BE2C (cell line): ENCODE measurements at regions not wholly inside any gene's neighbourhood (a gene's known extent, or its start where the extent isn't known, plus 50 kb on each side); places are given as distances from the start of the nearest gene placed in this dataset.

Experiments
- DNase-seq: peaks from one replicate; pipeline ENCODE4 v3.0.0-alpha.2; 2020
- H3K27me3 ChIP-seq: fragments of 250-450 bp; sonication (Bioruptor Pico); 2 replicates; pipeline ENCODE4 v1.5.1; 2020; ENCODE audit warnings: mild to moderate bottlenecking
- H3K36me3 ChIP-seq: fragments of 250-450 bp; sonication (Bioruptor Pico); 2 replicates; pipeline ENCODE4 v1.5.1; 2020; ENCODE audit warnings: mild to moderate bottlenecking
- H3K4me1 ChIP-seq: fragments of 250-450 bp; sonication (Bioruptor Pico); 2 replicates; pipeline ENCODE4 v1.5.1; 2020
- H3K4me3 ChIP-seq: 2 replicates; pipeline ENCODE4 v1.5.1; 2011; ENCODE audit warnings: low read depth, low read length
- H3K9me3 ChIP-seq: fragments of 250-450 bp; sonication (Bioruptor Pico); 2 replicates; pipeline ENCODE4 v1.5.1; 2020
- TF ChIP-seq, protein P1 (sequence below): IDR thresholded peaks from 2 replicates; pipeline ENCODE4 v1.5.1; 2012; ENCODE audit warnings: mild to moderate bottlenecking, low read depth, low read length

DNA sequence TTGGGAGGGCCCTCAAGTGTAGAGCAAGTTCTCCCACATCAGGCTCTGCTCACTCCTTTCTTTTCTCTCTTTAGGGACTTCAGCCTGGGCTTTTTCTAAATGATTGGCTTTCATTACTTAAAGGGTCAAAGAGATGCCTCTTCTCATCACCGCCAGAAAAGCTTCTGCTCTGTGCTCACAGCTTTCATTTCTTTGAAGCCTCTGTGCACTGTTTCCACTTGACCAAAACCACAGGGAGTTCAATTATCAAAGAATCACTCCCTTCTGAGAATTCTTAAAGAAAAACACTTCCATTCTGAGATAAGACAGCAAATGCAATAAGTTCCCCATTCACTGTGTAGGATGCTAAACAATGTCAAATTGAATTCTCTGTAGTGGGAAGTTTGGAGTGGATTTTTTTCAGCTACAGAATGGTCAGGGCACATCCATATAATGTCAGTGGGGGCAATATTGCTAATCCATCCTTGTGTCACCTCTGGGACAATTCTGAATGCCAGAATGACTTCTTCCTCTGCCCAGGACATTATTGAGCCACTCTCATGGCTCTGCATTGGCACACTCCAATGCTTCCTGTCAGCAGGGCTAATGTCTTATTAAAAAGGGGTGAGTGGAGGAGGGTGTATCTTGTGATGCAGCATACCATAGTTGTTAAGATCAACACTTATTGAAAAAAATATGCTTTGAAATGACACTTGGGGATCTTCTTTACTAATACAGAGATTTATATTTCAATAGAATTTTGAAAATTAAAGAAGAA lies 217.6 kb downstream of the SNCA start:
- Histone ChIP-seq H3K4me1 (no peaks in the 10 kb centered on the region), H3K9me3 (no peaks in the 10 kb centered on the region), H3K4me3 (no peak overlapping the region), H3K36me3 (no peaks in the 10 kb centered on the region), H3K27me3 (no peaks in the 10 kb centered on the region; the same call in 1 of the 2 replicates)
- TF ChIP-seq, protein P1, sequence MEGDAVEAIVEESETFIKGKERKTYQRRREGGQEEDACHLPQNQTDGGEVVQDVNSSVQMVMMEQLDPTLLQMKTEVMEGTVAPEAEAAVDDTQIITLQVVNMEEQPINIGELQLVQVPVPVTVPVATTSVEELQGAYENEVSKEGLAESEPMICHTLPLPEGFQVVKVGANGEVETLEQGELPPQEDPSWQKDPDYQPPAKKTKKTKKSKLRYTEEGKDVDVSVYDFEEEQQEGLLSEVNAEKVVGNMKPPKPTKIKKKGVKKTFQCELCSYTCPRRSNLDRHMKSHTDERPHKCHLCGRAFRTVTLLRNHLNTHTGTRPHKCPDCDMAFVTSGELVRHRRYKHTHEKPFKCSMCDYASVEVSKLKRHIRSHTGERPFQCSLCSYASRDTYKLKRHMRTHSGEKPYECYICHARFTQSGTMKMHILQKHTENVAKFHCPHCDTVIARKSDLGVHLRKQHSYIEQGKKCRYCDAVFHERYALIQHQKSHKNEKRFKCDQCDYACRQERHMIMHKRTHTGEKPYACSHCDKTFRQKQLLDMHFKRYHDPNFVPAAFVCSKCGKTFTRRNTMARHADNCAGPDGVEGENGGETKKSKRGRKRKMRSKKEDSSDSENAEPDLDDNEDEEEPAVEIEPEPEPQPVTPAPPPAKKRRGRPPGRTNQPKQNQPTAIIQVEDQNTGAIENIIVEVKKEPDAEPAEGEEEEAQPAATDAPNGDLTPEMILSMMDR: no peak
- DNase-seq: no peak

DNA sequence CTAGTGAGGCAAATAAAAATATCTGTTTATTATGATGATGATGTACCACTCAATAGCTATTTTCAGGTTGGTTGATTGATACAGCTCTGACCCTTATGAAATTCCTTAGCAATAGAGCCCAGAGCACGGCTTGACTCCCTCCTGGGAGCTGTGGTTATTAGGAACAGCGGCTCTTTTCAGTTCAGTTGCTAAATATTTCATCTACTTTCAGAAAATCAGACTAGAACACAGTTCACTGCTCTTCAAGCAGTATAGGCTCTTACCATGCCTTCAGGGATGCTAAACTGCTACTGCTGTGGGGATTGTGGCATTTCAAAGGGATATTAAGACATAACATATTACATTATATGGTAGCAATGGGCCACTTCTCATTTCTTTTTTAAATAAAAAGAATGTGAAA lies 218.8 kb downstream of the SNCA start:
- H3K4me3 ChIP-seq: no peak overlapping the region
- TF ChIP-seq, protein P1: no peak

DNA sequence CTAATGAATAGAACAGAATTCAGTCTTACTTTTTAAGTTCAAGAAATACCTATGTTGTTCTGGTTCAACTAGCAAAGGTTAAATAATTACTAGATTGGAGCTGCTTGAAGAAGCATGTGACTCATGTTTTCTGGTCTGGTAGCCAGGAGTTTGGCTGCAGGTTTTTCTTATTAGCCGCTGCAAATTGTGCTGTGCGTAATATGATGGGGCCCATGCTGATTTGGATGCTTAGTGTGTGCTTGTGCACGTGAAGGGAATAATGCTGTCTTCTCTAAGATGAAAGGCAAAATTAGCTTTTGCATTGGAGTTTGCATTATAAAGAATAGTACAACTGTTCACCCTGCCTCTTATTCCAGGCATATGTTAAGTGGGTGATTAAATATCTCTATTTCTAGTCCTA lies 219.6 kb downstream of the SNCA start:
- H3K36me3 ChIP-seq: no peaks in the 10 kb centered on the region
- TF ChIP-seq, protein P1: no peak
- no peaks in the 10 kb centered on the region for H3K4me1 ChIP-seq
- no peak for DNase-seq
- H3K27me3 ChIP-seq: no peaks in the 10 kb centered on the region; the same call in 1 of the 2 replicates
- H3K4me3 ChIP-seq: no peak overlapping the region
- no peaks in the 10 kb centered on the region for H3K9me3 ChIP-seq

More for the DNA sequence above, 218.8 kb downstream of the SNCA start:
- H3K4me1 ChIP-seq: no peaks in the 10 kb centered on the region
- H3K27me3 ChIP-seq: no peaks in the 10 kb centered on the region; the same call in 1 of the 2 replicates
- H3K36me3 ChIP-seq: no peaks in the 10 kb centered on the region
- no peaks in the 10 kb centered on the region for H3K9me3 ChIP-seq
- DNase-seq: no peak

DNA sequence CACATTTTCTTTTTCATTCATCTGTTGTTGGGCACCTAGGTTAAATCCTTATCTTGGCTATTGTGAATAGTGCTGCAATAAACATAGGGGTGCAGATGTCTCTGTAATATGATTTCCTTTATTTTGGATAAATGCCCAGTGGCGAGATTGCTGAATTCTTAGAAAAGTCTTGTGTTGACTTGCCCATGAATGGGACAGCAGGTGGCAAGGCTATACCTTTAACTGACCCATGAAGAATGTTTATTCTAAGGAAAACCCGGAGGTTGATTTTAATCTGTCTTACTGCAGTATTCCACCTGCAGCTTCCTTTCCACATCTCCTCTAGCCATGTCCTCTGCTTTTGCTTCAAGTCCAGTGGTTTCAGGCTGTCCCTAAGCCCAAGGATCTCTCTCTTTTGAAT lies 220.6 kb downstream of the SNCA start:
- Histone ChIP-seq H3K9me3 (no peaks in the 10 kb centered on the region), H3K4me1 (no peaks in the 10 kb centered on the region), H3K4me3 (no peak overlapping the region), H3K36me3 (no peaks in the 10 kb centered on the region), H3K27me3 (no peaks in the 10 kb centered on the region; the same call in 1 of the 2 replicates)
- TF ChIP-seq, protein P1: no peak
- no peak for DNase-seq

DNA sequence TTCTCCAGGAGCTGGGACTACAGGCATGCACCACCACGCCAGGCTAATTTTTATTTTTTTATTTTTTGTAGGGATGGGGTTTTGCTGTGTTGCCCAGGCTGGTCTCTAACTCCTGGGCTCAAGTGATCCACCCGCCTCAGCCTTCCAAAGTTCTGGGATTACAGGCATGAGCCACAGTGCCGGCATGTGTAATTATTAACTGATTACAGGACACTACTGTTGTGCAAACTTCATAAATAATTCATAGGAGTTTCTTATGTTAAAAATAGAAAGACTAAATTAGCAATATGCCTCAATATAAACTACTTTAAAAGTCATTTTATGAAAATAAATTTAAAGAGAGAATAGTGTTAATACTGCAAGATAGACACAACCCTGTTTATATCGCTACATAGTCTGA lies 221.9 kb downstream of the SNCA start:
- TF ChIP-seq, protein P1: no peak
- no peaks in the 10 kb centered on the region; the same call in 1 of the 2 replicates for H3K27me3 ChIP-seq
- no peak for DNase-seq

DNA sequence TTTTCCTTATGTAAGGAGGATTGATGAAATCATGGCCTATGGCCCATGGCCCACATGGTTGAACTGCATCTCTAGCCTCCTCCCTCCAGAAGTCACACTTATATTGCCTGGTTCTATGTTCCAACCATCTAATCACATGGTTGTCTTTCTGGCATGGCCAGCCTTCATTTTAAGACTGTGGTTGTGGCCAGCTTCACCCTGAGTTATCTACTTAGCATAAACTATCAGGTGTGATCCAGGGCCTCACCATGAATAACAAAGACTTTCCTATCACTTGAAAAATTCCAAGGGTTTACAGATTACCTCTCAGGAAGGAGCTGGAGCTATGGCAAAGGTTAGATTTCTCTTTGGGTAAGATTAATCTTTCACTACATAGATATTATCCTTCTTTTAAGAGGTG lies 222.8 kb downstream of the SNCA start:
- no peak for DNase-seq
- no peaks in the 10 kb centered on the region for H3K9me3 ChIP-seq
- no peaks in the 10 kb centered on the region for H3K36me3 ChIP-seq
- TF ChIP-seq, protein P1: no peak
- no peaks in the 10 kb centered on the region; the same call in 1 of the 2 replicates for H3K27me3 ChIP-seq
- no peak overlapping the region for H3K4me3 ChIP-seq
- no peaks in the 10 kb centered on the region for H3K4me1 ChIP-seq

More for the DNA sequence above, 221.9 kb downstream of the SNCA start:
- no peak overlapping the region for H3K4me3 ChIP-seq
- H3K9me3 ChIP-seq: no peaks in the 10 kb centered on the region
- H3K4me1 ChIP-seq: no peaks in the 10 kb centered on the region
- H3K36me3 ChIP-seq: no peaks in the 10 kb centered on the region
